H9 (cell line): ENCODE measurements at regions not wholly inside any gene's neighbourhood (a gene's known extent, or its start where the extent isn't known, plus 50 kb on each side); places are given as distances from the start of the nearest gene placed in this dataset.
"Not testable (repeated sequence)": the region's sequence is repeated elsewhere in the genome, so short reads cannot be mapped to it uniquely, and the experiment has no call there.

Experiments used
- DNase-seq: peaks from one replicate; pipeline ENCODE4 v3.0.0-alpha.2; 2017
- H2AFZ ChIP-seq: one replicate; pipeline ENCODE4 v1.6.1; 2013; ENCODE audit warnings: mild to moderate bottlenecking, low read length, control low read depth, moderate library complexity
- H2AK5ac ChIP-seq: 2 replicates; pipeline ENCODE4 v1.6.1; 2013; ENCODE audit warnings: low read length, control low read depth, mixed read lengths; ENCODE audit not compliant: insufficient read length
- H2BK120ac ChIP-seq: one replicate; pipeline ENCODE4 v1.6.1; 2013; ENCODE audit warnings: low read depth, mild to moderate bottlenecking, low read length, control low read depth, inconsistent platforms; ENCODE audit not compliant: poor library complexity, severe bottlenecking
- H2BK12ac ChIP-seq: 2 replicates; pipeline ENCODE4 v1.6.1; 2013; ENCODE audit warnings: low read length, control low read depth, mixed read lengths, low read depth; ENCODE audit not compliant: insufficient read length
- H2BK15ac ChIP-seq: 2 replicates; pipeline ENCODE4 v1.6.1; 2013; ENCODE audit warnings: low read depth, low read length, control low read depth
- H2BK20ac ChIP-seq: one replicate; pipeline ENCODE4 v1.6.1; 2013; ENCODE audit warnings: low read depth, mild to moderate bottlenecking, low read length, control low read depth, inconsistent platforms; ENCODE audit not compliant: poor library complexity, severe bottlenecking
- H2BK5ac ChIP-seq: 2 replicates; pipeline ENCODE4 v1.6.1; 2013; ENCODE audit warnings: low read length, control low read depth, mixed read lengths; ENCODE audit not compliant: insufficient read length
- H3K14ac ChIP-seq: 2 replicates; pipeline ENCODE4 v1.6.1; 2013; ENCODE audit warnings: low read length, control low read depth; ENCODE audit not compliant: insufficient read depth
- H3K18ac ChIP-seq: 2 replicates; pipeline ENCODE4 v1.6.1; 2013; ENCODE audit warnings: low read depth, mild to moderate bottlenecking, mixed read lengths, low read length, control low read depth; ENCODE audit not compliant: insufficient read length
- H3K23ac ChIP-seq: 2 replicates; pipeline ENCODE4 v1.6.1; 2013; ENCODE audit warnings: low read length, control low read depth, mixed read lengths, low read depth; ENCODE audit not compliant: insufficient read length
- H3K23me2 ChIP-seq: 2 replicates; pipeline ENCODE4 v1.6.1; 2013; ENCODE audit warnings: low read depth, mild to moderate bottlenecking, mixed read lengths, low read length, control low read depth; ENCODE audit not compliant: insufficient read length, poor library complexity, severe bottlenecking
- H3K27ac ChIP-seq: 2 replicates; pipeline ENCODE4 v1.5.1; 2013; ENCODE audit warnings: low read length, control low read depth, mixed read lengths, low read depth; ENCODE audit not compliant: insufficient read length
- H3K27me3 ChIP-seq: 2 replicates; pipeline ENCODE4 v1.6.1; 2013; ENCODE audit warnings: low read length, control low read depth, inconsistent platforms; ENCODE audit not compliant: insufficient read depth
- H3K4ac ChIP-seq: 2 replicates; pipeline ENCODE4 v1.6.1; 2013; ENCODE audit warnings: low read depth, mild to moderate bottlenecking, control low read depth, inconsistent platforms, low read length, moderate library complexity
- H3K4me1 ChIP-seq: 2 replicates; pipeline ENCODE4 v1.6.1; 2013; ENCODE audit warnings: low read length, control low read depth, inconsistent platforms; ENCODE audit not compliant: insufficient read depth
- H3K4me2 ChIP-seq: 2 replicates; pipeline ENCODE4 v1.6.1; 2013; ENCODE audit warnings: low read length, control low read depth, mixed read lengths; ENCODE audit not compliant: insufficient read length, insufficient read depth
- H3K56ac ChIP-seq: 2 replicates; pipeline ENCODE4 v1.6.1; 2013; ENCODE audit warnings: low read depth, mild to moderate bottlenecking, mixed read lengths, low read length, control low read depth; ENCODE audit not compliant: insufficient read length
- H3K79me1 ChIP-seq: 2 replicates; pipeline ENCODE4 v1.6.1; 2013; ENCODE audit warnings: low read depth, mild to moderate bottlenecking, moderate library complexity, low read length, control low read depth, inconsistent platforms; ENCODE audit not compliant: insufficient read depth, poor library complexity, severe bottlenecking
- H3K79me2 ChIP-seq: 2 replicates; pipeline ENCODE4 v1.6.1; 2013; ENCODE audit warnings: low read length, control low read depth, inconsistent platforms; ENCODE audit not compliant: insufficient read depth
- H3K9ac ChIP-seq: 2 replicates; pipeline ENCODE4 v1.6.1; 2013; ENCODE audit warnings: low read length, control low read depth, mixed read lengths; ENCODE audit not compliant: insufficient read length; ENCODE audit errors: extremely low read depth
- H3K9me3 ChIP-seq: one replicate; pipeline ENCODE4 v1.6.1; 2013; ENCODE audit warnings: low read depth, low read length, inconsistent platforms; ENCODE audit not compliant: control insufficient read depth
- H3T11ph ChIP-seq: one replicate; pipeline ENCODE4 v1.6.1; 2013; ENCODE audit warnings: mild to moderate bottlenecking, low read length, control low read depth, inconsistent platforms
- H4K20me1 ChIP-seq: one replicate; pipeline ENCODE4 v1.6.1; 2013; ENCODE audit not compliant: control insufficient read depth, insufficient read length, insufficient read depth
- H4K5ac ChIP-seq: 2 replicates; pipeline ENCODE4 v1.6.1; 2013; ENCODE audit warnings: low read depth, mild to moderate bottlenecking, mixed read lengths, low read length, control low read depth; ENCODE audit not compliant: insufficient read length
- H4K8ac ChIP-seq: replicated peaks from 2 replicates; pipeline ENCODE4 v1.6.1; 2013; ENCODE audit warnings: low read length, control low read depth, mixed read lengths, low read depth; ENCODE audit not compliant: insufficient read length
- H4K91ac ChIP-seq: 2 replicates; pipeline ENCODE4 v1.6.1; 2013; ENCODE audit warnings: low read depth, mild to moderate bottlenecking, moderate library complexity, mixed read lengths, low read length, control low read depth; ENCODE audit not compliant: insufficient read length
- H3K27ac Mint-ChIP-seq, 3 experiments: 2 replicates in 2 of 3; 3 replicates in 1 of 3; pipeline ENCODE4 v1.8.0; 2020 to 2021; ENCODE audit warnings: mixed read lengths in 3 of 3, mild to moderate bottlenecking in 1 of 3, moderate library complexity in 1 of 3
- H3K27me3 Mint-ChIP-seq: 2 replicates; pipeline ENCODE4 v1.8.0; 2021; ENCODE audit warnings: low read depth, mild to moderate bottlenecking, moderate library complexity, mixed read lengths
- H3K36me3 Mint-ChIP-seq, 3 experiments: 2 replicates in 2 of 3; 3 replicates in 1 of 3; pipeline ENCODE4 v1.8.0; 2020 to 2021; ENCODE audit warnings: low read depth in 3 of 3, mixed read lengths in 3 of 3; ENCODE audit not compliant: insufficient read depth in 1 of 3
- H3K4me1 Mint-ChIP-seq, 2 experiments: 2 replicates each; pipeline ENCODE4 v1.8.0; 2020; ENCODE audit warnings: mixed read lengths in 2 of 2
- H3K4me3 Mint-ChIP-seq, 2 experiments: 2 replicates in 1 of 2; 3 replicates in 1 of 2; pipeline ENCODE4 v1.8.0; 2020 to 2021; ENCODE audit warnings: mild to moderate bottlenecking in 2 of 2, mixed read lengths in 2 of 2, moderate library complexity in 1 of 2
- H3K9me3 Mint-ChIP-seq, 2 experiments: 2 replicates in 1 of 2; 3 replicates in 1 of 2; pipeline ENCODE4 v1.8.0; 2020; ENCODE audit warnings: mild to moderate bottlenecking in 2 of 2, mixed read lengths in 2 of 2, moderate library complexity in 1 of 2
- WGBS: extraction: QIAGEN DNeasy Blood & Tissue Kit; methylation state at CpG from one replicate; pipeline ENCODE4 v1.1.7; 2013; ENCODE audit warnings: missing lambda C conversion rate, low lambda C conversion rate, mixed read lengths; ENCODE audit not compliant: insufficient read length; ENCODE audit errors: extremely low coverage; 5-methylcytosine and 5-hydroxymethylcytosine counted together

DNA sequence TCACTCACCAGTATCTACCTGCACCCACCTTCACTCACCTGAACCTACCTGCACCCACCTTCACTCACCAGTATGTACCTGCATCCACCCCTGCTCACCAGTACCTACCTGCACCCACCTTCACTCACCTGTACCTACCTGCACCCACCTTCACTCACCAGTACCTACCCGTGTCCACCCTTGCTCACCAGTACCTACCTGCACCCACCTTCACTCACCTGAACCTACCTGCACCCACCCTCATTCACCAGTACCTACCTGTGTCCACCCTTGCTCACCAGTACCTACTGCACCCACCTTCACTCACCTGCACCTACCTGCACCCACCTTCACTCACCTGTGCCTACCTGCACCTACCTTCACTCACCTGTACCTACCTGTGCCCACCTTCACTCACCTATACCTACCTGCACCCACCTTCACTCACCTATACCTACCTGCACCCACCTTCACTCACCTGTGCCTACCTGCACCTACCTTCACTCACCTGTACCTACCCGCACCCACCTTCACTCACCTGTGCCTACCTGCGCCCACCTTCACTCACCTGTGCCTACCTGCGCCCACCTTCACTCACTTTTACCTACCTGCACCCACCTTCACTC lies 232.1 kb upstream of the ZFP64 start:
- not testable (repeated sequence) for H3K27ac ChIP-seq, H2BK15ac ChIP-seq, H2AFZ ChIP-seq, H3T11ph ChIP-seq, H3K9me3 ChIP-seq, H3K9ac ChIP-seq, H4K91ac ChIP-seq, H3K18ac ChIP-seq, H3K4me2 ChIP-seq, H3K79me1 ChIP-seq, H2BK20ac ChIP-seq, H3K27me3 Mint-ChIP-seq, H3K14ac ChIP-seq, H3K79me2 ChIP-seq, H2BK120ac ChIP-seq, H3K4me1 ChIP-seq, DNase-seq, H3K27me3 ChIP-seq, H4K8ac ChIP-seq, H3K23ac ChIP-seq, H2BK5ac ChIP-seq, H2BK12ac ChIP-seq, H3K23me2 ChIP-seq, H3K4me1 Mint-ChIP-seq, H3K27ac Mint-ChIP-seq, H4K5ac ChIP-seq, H3K56ac ChIP-seq, H2AK5ac ChIP-seq, H4K20me1 ChIP-seq, H3K36me3 Mint-ChIP-seq, H3K4me3 Mint-ChIP-seq, H3K4ac ChIP-seq
- no CpG with 5 or more reads among the region's 4 CpGs for WGBS
- H3K9me3 Mint-ChIP-seq, result peaks cover 8 to 11% of the 10 kb centered on the region in 2 experiments; a peak in 4 of 5 replicates
